ENCODE measurements at regions not wholly inside any gene's neighbourhood (a gene's known extent, or its start where the extent isn't known, plus 50 kb on each side); places are given as distances from the start of the nearest gene placed in this dataset.
"Not testable (repeated sequence)": the region's sequence is repeated elsewhere in the genome, so short reads cannot be mapped to it uniquely, and the experiment has no call there.

GRCh38 chr11:63313198-63313597 is 56.4 kb upstream of the SLC22A9 start:
- H3K9me3 Mint-ChIP-seq; H3K4me3 Mint-ChIP-seq; ATAC-seq; H3K4me1 Mint-ChIP-seq (ENCODE audit: low read depth in 2 of 2); DNase-seq (ENCODE audit: low spot score); H3K27ac Mint-ChIP-seq: not testable (repeated sequence)
- Mint-ChIP-seq H3K27me3 (peaks cover 16 to 50% of the 10 kb centered on the region in 2 donors), H3K36me3 (peaks cover 14% of the 10 kb centered on the region)

DNA sequence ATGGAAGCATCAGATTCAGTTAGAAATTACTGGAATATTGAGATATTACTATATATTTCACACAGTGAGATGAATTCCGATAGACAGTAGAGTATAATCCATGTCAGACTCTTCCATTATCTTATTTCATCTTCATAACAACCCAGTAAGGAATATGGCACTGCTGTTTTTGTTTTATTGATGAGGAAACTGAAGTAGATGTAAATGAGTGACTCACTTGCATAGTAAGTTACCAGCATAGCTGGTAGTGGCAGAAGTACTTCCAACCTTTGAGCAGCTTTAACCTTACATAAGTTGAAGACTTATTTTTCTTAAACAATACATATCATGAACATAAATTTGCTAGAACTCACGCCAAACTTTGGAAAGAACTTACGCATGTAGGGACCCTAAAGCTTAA is 54.9 kb upstream of the SLC22A25 start:
- H3K4me1 Mint-ChIP-seq (ENCODE audit: low read depth in 2 of 2), result no peaks in the 10 kb centered on the region
- ATAC-seq (no peak), DNase-seq (ENCODE audit: low spot score) (no peak)
- peaks cover 30 to 60% of the 10 kb centered on the region in 2 donors for H3K27me3 Mint-ChIP-seq
- H3K27ac Mint-ChIP-seq, result no peak overlapping the region
- H3K9me3 Mint-ChIP-seq, result peaks cover 8% of the 10 kb centered on the region
- peaks cover 12% of the 10 kb centered on the region for H3K36me3 Mint-ChIP-seq
- H3K4me3 Mint-ChIP-seq, result no peak overlapping the region
